ENCODE measurements at regions not wholly inside any gene's neighbourhood (a gene's known extent, or its start where the extent isn't known, plus 50 kb on each side); places are given as distances from the start of the nearest gene placed in this dataset.

GRCh38 chr14:45559626-45560025 lies 306.6 kb upstream of the MIS18BP1 start (continued):
- TF ChIP-seq ZNF140 (CRISPR knock-in tag; IDR thresholded peaks at IDR 0.05) (no peak), PTTG1 (tag; IDR thresholded peaks at IDR 0.05; ENCODE audit: low read depth) (no peak), SREBF1 (IDR thresholded peaks at IDR 0.05; ENCODE audit: borderline replicate concordance, low read depth, low read length) (no peak), PURB (CRISPR knock-in tag; IDR thresholded peaks at IDR 0.05; ENCODE audit: low read depth) (no peak), SETDB1 (IDR thresholded peaks at IDR 0.05; ENCODE audit: low read length) (no peak), ZEB2 (IDR thresholded peaks at IDR 0.05) (no peak), NEUROD1 (IDR thresholded peaks at IDR 0.05; ENCODE audit: borderline replicate concordance, low read depth, low read length, partially characterized antibody) (no peak), NRF1 (conservative IDR thresholded peaks at IDR 0.05 in 1 of 2, IDR thresholded peaks at IDR 0.05 in 1 of 2) (no peak)
- TF ChIP-seq, protein P1, sequence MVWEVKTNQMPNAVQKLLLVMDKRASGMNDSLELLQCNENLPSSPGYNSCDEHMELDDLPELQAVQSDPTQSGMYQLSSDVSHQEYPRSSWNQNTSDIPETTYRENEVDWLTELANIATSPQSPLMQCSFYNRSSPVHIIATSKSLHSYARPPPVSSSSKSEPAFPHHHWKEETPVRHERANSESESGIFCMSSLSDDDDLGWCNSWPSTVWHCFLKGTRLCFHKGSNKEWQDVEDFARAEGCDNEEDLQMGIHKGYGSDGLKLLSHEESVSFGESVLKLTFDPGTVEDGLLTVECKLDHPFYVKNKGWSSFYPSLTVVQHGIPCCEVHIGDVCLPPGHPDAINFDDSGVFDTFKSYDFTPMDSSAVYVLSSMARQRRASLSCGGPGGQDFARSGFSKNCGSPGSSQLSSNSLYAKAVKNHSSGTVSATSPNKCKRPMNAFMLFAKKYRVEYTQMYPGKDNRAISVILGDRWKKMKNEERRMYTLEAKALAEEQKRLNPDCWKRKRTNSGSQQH (CRISPR knock-in tag; IDR thresholded peaks at IDR 0.05): no peak

DNA sequence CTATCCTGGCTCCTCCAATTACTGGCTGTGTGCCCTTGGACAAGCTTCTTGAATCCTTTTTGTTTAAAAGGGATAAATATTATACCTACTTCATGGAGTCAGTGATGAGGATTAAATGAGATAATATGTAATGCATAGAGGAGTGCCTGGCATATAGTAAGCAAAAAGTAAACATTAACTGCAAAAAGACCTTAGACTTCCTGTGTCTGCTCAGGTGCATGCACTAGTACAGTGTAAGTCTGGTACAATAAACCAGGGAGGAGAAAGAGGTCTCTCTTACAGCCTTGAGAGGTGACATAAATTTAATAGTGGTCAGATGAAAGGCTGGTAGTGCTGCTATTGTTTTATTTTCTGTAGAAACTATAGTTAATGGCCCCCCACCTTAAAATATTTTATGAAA lies 305.2 kb upstream of the MIS18BP1 start:
- in situ Hi-C loops (cut with MboI) (no loop called here), intact Hi-C loops (cut with micrococcal nuclease) (no loop called here)
- Histone ChIP-seq H3K27me3 (ENCODE audit: control insufficient read depth in 2 of 2, insufficient read depth in 2 of 2, low read length in 2 of 2) (no peaks in the 10 kb centered on the region), H3K9me3 (replicated peaks; ENCODE audit: control insufficient read depth, insufficient read depth, low read depth, low read length) (no peaks in the 10 kb centered on the region), H3K9me1 (ENCODE audit: control insufficient read depth, insufficient read depth, low read length) (no peaks in the 10 kb centered on the region), H3K36me3 (ENCODE audit: control insufficient read depth, insufficient read depth, low read length) (no peaks in the 10 kb centered on the region), H3K79me2 (ENCODE audit: control insufficient read depth, insufficient read depth, low read length) (no peaks in the 10 kb centered on the region), H4K20me1 (replicated peaks; ENCODE audit: control insufficient read depth, insufficient read depth, low read length) (no peaks in the 10 kb centered on the region), H3K27ac (ENCODE audit: extremely low read depth, low read depth, low read length) (no peak overlapping the region), H3K4me1 (replicated peaks in 1 of 2; ENCODE audit: control insufficient read depth in 2 of 2, insufficient read depth in 2 of 2, low read length in 2 of 2) (no peaks in the 10 kb centered on the region), H2AFZ (ENCODE audit: low read depth, low read length) (no peak overlapping the region), H3K4me2 (ENCODE audit: insufficient read depth, low read length) (no peak overlapping the region), H3K4me3 (no peak overlapping the region), H3K9ac (ENCODE audit: insufficient read depth in 1 of 2, low read depth in 2 of 2, low read length in 2 of 2) (no peak overlapping the region)
- BruUV-seq (replicated peaks): no TSS peak
- CTCF ChIA-PET (ENCODE audit: low intra/inter-chr PET ratio): no interaction called here
- POLR2A ChIA-PET: no interaction called here
- ATAC-seq (no peak), FAIRE-seq (no peak), DNase-seq (ENCODE audit: extremely low read depth in 1 of 4, low spot score in 3 of 4) (no peak)
- TF ChIP-seq NFYB (IDR thresholded peaks at IDR 0.05; ENCODE audit: extremely low read depth, insufficient read length) (no peak), PCBP1 (IDR thresholded peaks at IDR 0.05; ENCODE audit: low read depth, low read length, poor library complexity, severe bottlenecking) (no peak), NEUROD1 (IDR thresholded peaks at IDR 0.05; ENCODE audit: borderline replicate concordance, low read depth, low read length, partially characterized antibody) (no peak), SAFB2 (IDR thresholded peaks at IDR 0.05; ENCODE audit: borderline replicate concordance, low read depth, low read length, severe bottlenecking) (no peak), PBX2 (CRISPR knock-in tag; IDR thresholded peaks at IDR 0.05; ENCODE audit: low read depth) (no peak), PBX2 (tag; conservative IDR thresholded peaks at IDR 0.05; ENCODE audit: low read depth) (no peak), NCOA4 (IDR thresholded peaks at IDR 0.05; ENCODE audit: partially characterized antibody) (no peak), U2AF2 (optimal IDR thresholded peaks at IDR 0.05; ENCODE audit: low read depth, low read length) (no peak)
- TF ChIP-seq, protein P2, sequence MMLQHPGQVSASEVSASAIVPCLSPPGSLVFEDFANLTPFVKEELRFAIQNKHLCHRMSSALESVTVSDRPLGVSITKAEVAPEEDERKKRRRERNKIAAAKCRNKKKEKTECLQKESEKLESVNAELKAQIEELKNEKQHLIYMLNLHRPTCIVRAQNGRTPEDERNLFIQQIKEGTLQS (IDR thresholded peaks at IDR 0.05): no peak
- TF ChIP-seq, protein P2 (CRISPR knock-in tag; conservative IDR thresholded peaks at IDR 0.05): no peak
